IMR-90 (cell line): ENCODE measurements at regions not wholly inside any gene's neighbourhood (a gene's known extent, or its start where the extent isn't known, plus 50 kb on each side); places are given as distances from the start of the nearest gene placed in this dataset.

Source experiments
- ATAC-seq: fragments of 200-7000 bp; cut with Tn5 transposase; 2 replicates; pipeline ENCODE4 v1.9.1; 2020; ENCODE audit warnings: low read depth, mild to moderate bottlenecking, moderate library complexity
- BruUV-seq: library from RNA; stranded (reverse); fragments of 400-500 nt; replicated peaks from 2 replicates; lab custom pipeline; 2021; lab: Mats Ljungman, UMichigan
- CTCF ChIA-PET: fragments of 300-600 bp; formaldehyde crosslinking; extraction: SDS; loops from one replicate; lab custom pipeline; 2021; ENCODE audit warnings: antibody characterized with exemption; lab: Yijun Ruan, JAX
- POLR2A ChIA-PET: fragments of 300-600 bp; sonication (Branson Sonifier 250); formaldehyde crosslinking; loops from one replicate; lab custom pipeline; 2022; ENCODE audit warnings: antibody characterized with exemption; ENCODE audit not compliant: unreplicated experiment; lab: Charles Lee
- DNase-seq: peaks from one replicate; pipeline ENCODE4 v3.0.0; 2013
- H2AFZ ChIP-seq: replicated peaks from 2 replicates; pipeline ENCODE3; 2013; ENCODE audit warnings: low read length, mild to moderate bottlenecking; ENCODE audit not compliant: poor library complexity
- H2AK5ac ChIP-seq: 2 replicates; pipeline ENCODE4 v1.6.1; 2013; ENCODE audit warnings: low read depth, low read length, inconsistent platforms
- H2AK9ac ChIP-seq: replicated peaks from 2 replicates; pipeline ENCODE3; 2013; ENCODE audit warnings: mild to moderate bottlenecking, low read depth, low read length, moderate library complexity; ENCODE audit not compliant: poor library complexity
- H2BK120ac ChIP-seq: 2 replicates; pipeline ENCODE4 v1.6.1; 2013; ENCODE audit warnings: low read depth, low read length, inconsistent platforms
- H2BK15ac ChIP-seq: 3 replicates; pipeline ENCODE4 v1.6.1; 2013; ENCODE audit warnings: low read depth, low read length, inconsistent platforms
- H2BK20ac ChIP-seq: 2 replicates; pipeline ENCODE4 v1.6.1; 2013; ENCODE audit warnings: low read depth, mild to moderate bottlenecking, inconsistent platforms, low read length, moderate library complexity
- H2BK5ac ChIP-seq: 2 replicates; pipeline ENCODE4 v1.6.1; 2013; ENCODE audit warnings: mild to moderate bottlenecking, low read depth, low read length, inconsistent platforms; ENCODE audit not compliant: poor library complexity, severe bottlenecking
- H3K14ac ChIP-seq: replicated peaks from 2 replicates; pipeline ENCODE4 v1.6.1; 2013; ENCODE audit warnings: low read depth, low read length, inconsistent platforms
- H3K18ac ChIP-seq: 2 replicates; pipeline ENCODE4 v1.6.1; 2013; ENCODE audit warnings: low read depth, low read length, control low read depth
- H3K23ac ChIP-seq: 2 replicates; pipeline ENCODE4 v1.6.1; 2013; ENCODE audit warnings: low read depth, low read length, inconsistent platforms
- H3K27ac ChIP-seq: 2 replicates; pipeline ENCODE4 v1.5.1; 2013; ENCODE audit warnings: mild to moderate bottlenecking, control low read depth, low read length; ENCODE audit not compliant: insufficient read depth
- H3K27me3 ChIP-seq: 2 replicates; pipeline ENCODE4 v1.6.1; 2013; ENCODE audit warnings: low read length; ENCODE audit not compliant: control insufficient read depth, insufficient read depth
- H3K36me3 ChIP-seq: 2 replicates; pipeline ENCODE4 v1.6.1; 2013; ENCODE audit warnings: low read length, mixed read lengths; ENCODE audit not compliant: control insufficient read depth, insufficient read depth
- H3K4ac ChIP-seq: 2 replicates; pipeline ENCODE4 v1.6.1; 2013; ENCODE audit warnings: low read depth, low read length, inconsistent platforms
- H3K4me1 ChIP-seq: 2 replicates; pipeline ENCODE4 v1.6.1; 2013; ENCODE audit warnings: low read length, mixed read lengths; ENCODE audit not compliant: control insufficient read depth, insufficient read depth
- H3K4me2 ChIP-seq: 2 replicates; pipeline ENCODE4 v1.6.1; 2013; ENCODE audit warnings: low read depth, mild to moderate bottlenecking, control low read depth, low read length, moderate library complexity
- H3K4me3 ChIP-seq: 2 replicates; pipeline ENCODE4 v1.5.1; 2013; ENCODE audit warnings: low read depth, mild to moderate bottlenecking, control low read depth, low read length, moderate library complexity; ENCODE audit not compliant: insufficient read depth
- H3K56ac ChIP-seq: 2 replicates; pipeline ENCODE4 v1.6.1; 2013; ENCODE audit warnings: low read length, inconsistent platforms; ENCODE audit not compliant: insufficient read depth; ENCODE audit errors: extremely low read depth
- H3K79me1 ChIP-seq, 2 experiments: 2 replicates each; pipeline ENCODE4 v1.6.1; 2013; ENCODE audit warnings: low read length in 2 of 2, inconsistent platforms in 1 of 2, low read depth in 1 of 2
- H3K9ac ChIP-seq: 2 replicates; pipeline ENCODE4 v1.6.1; 2013; ENCODE audit warnings: low read depth, low read length, control low read depth
- H3K9me1 ChIP-seq: 2 replicates; pipeline ENCODE4 v1.6.1; 2013; ENCODE audit warnings: low read length, inconsistent platforms; ENCODE audit not compliant: insufficient read depth
- H3K9me3 ChIP-seq: 2 replicates; pipeline ENCODE4 v1.6.1; 2013; ENCODE audit warnings: low read length; ENCODE audit not compliant: control insufficient read depth, insufficient read depth
- H4K20me1 ChIP-seq: 2 replicates; pipeline ENCODE4 v1.6.1; 2013; ENCODE audit warnings: low read length, inconsistent platforms; ENCODE audit not compliant: insufficient read depth
- H4K5ac ChIP-seq: 2 replicates; pipeline ENCODE4 v1.6.1; 2013; ENCODE audit warnings: mild to moderate bottlenecking, low read depth, low read length, control low read depth
- H4K8ac ChIP-seq, 2 experiments: 2 replicates each; pipeline ENCODE4 v1.6.1; 2013; ENCODE audit warnings: low read depth in 2 of 2, low read length in 2 of 2, control low read depth in 1 of 2, inconsistent platforms in 1 of 2
- H4K91ac ChIP-seq: 2 replicates; pipeline ENCODE4 v1.6.1; 2013; ENCODE audit warnings: low read depth, low read length, inconsistent platforms; ENCODE audit not compliant: insufficient read depth
- BHLHE40 ChIP-seq: fragments of 150-350 bp; IDR thresholded peaks from 2 replicates; pipeline ENCODE4 v1.6.1; 2016; ENCODE audit warnings: mild to moderate bottlenecking, low read depth, low read length
- CEBPB ChIP-seq: IDR thresholded peaks from 2 replicates; pipeline ENCODE4 v1.6.1; 2012; ENCODE audit warnings: low read depth, low read length, improper control_type of control experiment
- CHD1 ChIP-seq: IDR thresholded peaks from 2 replicates; pipeline ENCODE4 v1.6.1; 2012; ENCODE audit warnings: low read depth, low read length, improper control_type of control experiment
- FOS ChIP-seq: fragments of 150-350 bp; IDR thresholded peaks from 2 replicates; pipeline ENCODE4 v1.6.1; 2016; ENCODE audit warnings: low read depth, low read length
- MAFK ChIP-seq: IDR thresholded peaks from 2 replicates; pipeline ENCODE4 v1.6.1; 2012; ENCODE audit warnings: low read depth, low read length, improper control_type of control experiment
- MAZ ChIP-seq: IDR thresholded peaks from 2 replicates; pipeline ENCODE4 v1.6.1; 2012; ENCODE audit warnings: low read depth, mild to moderate bottlenecking, low read length, improper control_type of control experiment, moderate library complexity, borderline replicate concordance
- MXI1 ChIP-seq: IDR thresholded peaks from 2 replicates; pipeline ENCODE4 v1.6.1; 2012; ENCODE audit warnings: low read depth, mild to moderate bottlenecking, low read length, moderate library complexity, borderline replicate concordance
- NFE2L2 ChIP-seq: fragments of 150-350 bp; IDR thresholded peaks from 2 replicates; pipeline ENCODE4 v1.6.1; 2016; ENCODE audit warnings: low read depth, mild to moderate bottlenecking, low read length
- POLR2A ChIP-seq: IDR thresholded peaks from 2 replicates; pipeline ENCODE4 v1.6.1; 2012; ENCODE audit warnings: mild to moderate bottlenecking, low read depth, low read length
- RAD21 ChIP-seq: IDR thresholded peaks from 2 replicates; pipeline ENCODE4 v1.6.1; 2012; ENCODE audit warnings: low read length, improper control_type of control experiment
- RCOR1 ChIP-seq: IDR thresholded peaks from 2 replicates; pipeline ENCODE4 v1.6.1; 2012; ENCODE audit warnings: mild to moderate bottlenecking, low read length, improper control_type of control experiment; ENCODE audit not compliant: insufficient replicate concordance
- RFX5 ChIP-seq: IDR thresholded peaks from 2 replicates; pipeline ENCODE4 v1.8.0; 2012; ENCODE audit warnings: low read depth, mild to moderate bottlenecking, low read length, moderate library complexity
- SMC3 ChIP-seq: fragments of 150-350 bp; IDR thresholded peaks from 2 replicates; pipeline ENCODE4 v1.6.1; 2016; ENCODE audit warnings: low read depth, mild to moderate bottlenecking, antibody characterized with exemption, low read length, moderate library complexity
- WGBS, 2 experiments: methylation state at CpG; one replicate each; pipeline versions ENCODE4 v1.1.5 to v1.1.7; 2013; ENCODE audit warnings: missing lambda C conversion rate in 2 of 2; ENCODE audit not compliant: insufficient read length in 1 of 2; ENCODE audit errors: extremely low coverage in 2 of 2; 5-methylcytosine and 5-hydroxymethylcytosine counted together
- dilution Hi-C: fragments of 300-500 bp; cut with HindIII; formaldehyde crosslinking; loops from one replicate; pipeline ENCODE4 v1.14.3; 2018; ENCODE audit warnings: low sequenced_read_pairs; ENCODE audit not compliant: unreplicated experiment
- in situ Hi-C: fragments of 300-500 bp; cut with MboI; formaldehyde crosslinking; loops from 3 replicates; pipeline ENCODE4 v1.14.3; 2019; ENCODE audit warnings: low sequenced_read_pairs, inconsistent platforms, mixed read lengths
- intact Hi-C: fragments of 100-400 bp; cut with micrococcal nuclease; formaldehyde crosslinking; loops from 2 replicates; pipeline ENCODE4 v1.10.0; 2022
- TF ChIP-seq, protein P1 (sequence below): conservative IDR thresholded peaks from 2 replicates; pipeline ENCODE4 v1.5.1; 2012; ENCODE audit warnings: mild to moderate bottlenecking, low read depth, low read length, improper control_type of control experiment
- TF ChIP-seq, protein P2 (sequence below): fragments of 150-350 bp; IDR thresholded peaks from 2 replicates; pipeline ENCODE4 v1.6.1; 2017; ENCODE audit warnings: mild to moderate bottlenecking, antibody characterized with exemption, low read length, low read depth
- TF ChIP-seq, protein P3 (sequence below): fragments of 150-350 bp; IDR thresholded peaks from 2 replicates; pipeline ENCODE4 v1.6.1; 2016; ENCODE audit warnings: low read depth, mild to moderate bottlenecking, low read length, moderate library complexity, borderline replicate concordance

DNA sequence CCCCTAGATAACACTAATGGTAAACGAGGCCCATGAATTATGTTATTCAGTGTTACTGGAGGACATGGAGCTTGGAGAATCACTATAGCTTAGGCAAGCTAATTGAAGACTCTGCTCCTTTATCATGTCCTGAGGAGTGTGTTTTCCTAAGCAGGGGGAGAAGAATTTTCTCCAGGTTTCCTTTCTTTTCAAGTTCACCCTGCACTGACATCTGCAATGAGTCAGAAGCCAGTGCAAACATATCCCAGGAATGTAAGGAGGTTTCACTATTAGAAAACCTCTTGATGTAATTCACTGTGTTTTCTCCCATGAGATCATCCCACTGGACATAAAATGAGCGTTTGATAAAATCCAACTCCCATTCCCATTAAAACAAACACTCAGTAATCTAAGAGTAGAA, 75.6 kb downstream of the DMRT2 start:
- H3K9me3 ChIP-seq, result peaks cover 2% of the 10 kb centered on the region; the same call in 1 of the 2 replicates
- POLR2A ChIA-PET, result no interaction called here

More for the DNA sequence above, 75.6 kb downstream of the DMRT2 start:
- no peak overlapping the region for H3K4me3 ChIP-seq
- in situ Hi-C loops, result no loop called here
- no peak overlapping the region for H3K4me2 ChIP-seq
- no peaks in the 10 kb centered on the region for H3K27me3 ChIP-seq
- BruUV-seq, result no TSS peak
- H2BK5ac ChIP-seq, result no peak overlapping the region
- no peak overlapping the region for H4K91ac ChIP-seq
- no peak overlapping the region for H3K4ac ChIP-seq
- DNase-seq (peak; percentile 11), ATAC-seq (no peak)
- no peak overlapping the region for H2BK15ac ChIP-seq
- no peaks in the 10 kb centered on the region for H4K20me1 ChIP-seq
- H2AK5ac ChIP-seq, result no peak overlapping the region
- no peak overlapping the region for H2AFZ ChIP-seq
- WGBS, 2 experiments, result no CpG with 5 or more reads among the region's 2 CpGs
- no peak overlapping the region for H3K56ac ChIP-seq
- H3K23ac ChIP-seq, result no peak overlapping the region
- H3K36me3 ChIP-seq, result no peaks in the 10 kb centered on the region
- no peak overlapping the region for H3K27ac ChIP-seq
- TF ChIP-seq BHLHE40, result no peak
- TF ChIP-seq, protein P1, sequence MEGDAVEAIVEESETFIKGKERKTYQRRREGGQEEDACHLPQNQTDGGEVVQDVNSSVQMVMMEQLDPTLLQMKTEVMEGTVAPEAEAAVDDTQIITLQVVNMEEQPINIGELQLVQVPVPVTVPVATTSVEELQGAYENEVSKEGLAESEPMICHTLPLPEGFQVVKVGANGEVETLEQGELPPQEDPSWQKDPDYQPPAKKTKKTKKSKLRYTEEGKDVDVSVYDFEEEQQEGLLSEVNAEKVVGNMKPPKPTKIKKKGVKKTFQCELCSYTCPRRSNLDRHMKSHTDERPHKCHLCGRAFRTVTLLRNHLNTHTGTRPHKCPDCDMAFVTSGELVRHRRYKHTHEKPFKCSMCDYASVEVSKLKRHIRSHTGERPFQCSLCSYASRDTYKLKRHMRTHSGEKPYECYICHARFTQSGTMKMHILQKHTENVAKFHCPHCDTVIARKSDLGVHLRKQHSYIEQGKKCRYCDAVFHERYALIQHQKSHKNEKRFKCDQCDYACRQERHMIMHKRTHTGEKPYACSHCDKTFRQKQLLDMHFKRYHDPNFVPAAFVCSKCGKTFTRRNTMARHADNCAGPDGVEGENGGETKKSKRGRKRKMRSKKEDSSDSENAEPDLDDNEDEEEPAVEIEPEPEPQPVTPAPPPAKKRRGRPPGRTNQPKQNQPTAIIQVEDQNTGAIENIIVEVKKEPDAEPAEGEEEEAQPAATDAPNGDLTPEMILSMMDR, result no peak
- TF ChIP-seq MXI1, result no peak
- no peak for TF ChIP-seq MAZ
- no peak for TF ChIP-seq POLR2A
- TF ChIP-seq RAD21, result no peak
- TF ChIP-seq RFX5, result no peak
- no peak for TF ChIP-seq NFE2L2
- TF ChIP-seq SMC3, result no peak
- TF ChIP-seq, protein P2, sequence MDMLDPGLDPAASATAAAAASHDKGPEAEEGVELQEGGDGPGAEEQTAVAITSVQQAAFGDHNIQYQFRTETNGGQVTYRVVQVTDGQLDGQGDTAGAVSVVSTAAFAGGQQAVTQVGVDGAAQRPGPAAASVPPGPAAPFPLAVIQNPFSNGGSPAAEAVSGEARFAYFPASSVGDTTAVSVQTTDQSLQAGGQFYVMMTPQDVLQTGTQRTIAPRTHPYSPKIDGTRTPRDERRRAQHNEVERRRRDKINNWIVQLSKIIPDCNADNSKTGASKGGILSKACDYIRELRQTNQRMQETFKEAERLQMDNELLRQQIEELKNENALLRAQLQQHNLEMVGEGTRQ, result no peak
- TF ChIP-seq, protein P3, sequence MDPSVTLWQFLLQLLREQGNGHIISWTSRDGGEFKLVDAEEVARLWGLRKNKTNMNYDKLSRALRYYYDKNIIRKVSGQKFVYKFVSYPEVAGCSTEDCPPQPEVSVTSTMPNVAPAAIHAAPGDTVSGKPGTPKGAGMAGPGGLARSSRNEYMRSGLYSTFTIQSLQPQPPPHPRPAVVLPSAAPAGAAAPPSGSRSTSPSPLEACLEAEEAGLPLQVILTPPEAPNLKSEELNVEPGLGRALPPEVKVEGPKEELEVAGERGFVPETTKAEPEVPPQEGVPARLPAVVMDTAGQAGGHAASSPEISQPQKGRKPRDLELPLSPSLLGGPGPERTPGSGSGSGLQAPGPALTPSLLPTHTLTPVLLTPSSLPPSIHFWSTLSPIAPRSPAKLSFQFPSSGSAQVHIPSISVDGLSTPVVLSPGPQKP, result no peak
- no peak for TF ChIP-seq FOS
- TF ChIP-seq CEBPB, result no peak
- TF ChIP-seq CHD1, result no peak
- TF ChIP-seq MAFK, result no peak
- no peak for TF ChIP-seq RCOR1
- no peak overlapping the region for H4K5ac ChIP-seq
- dilution Hi-C loops, result no loop called here
- H3K9ac ChIP-seq, result no peak overlapping the region
- H2AK9ac ChIP-seq, result no peak overlapping the region
- H4K8ac ChIP-seq, result no peak overlapping the region
- H3K4me1 ChIP-seq, result no peaks in the 10 kb centered on the region
- H3K18ac ChIP-seq, result no peak overlapping the region
- no peaks in the 10 kb centered on the region for H3K79me1 ChIP-seq
- H2BK20ac ChIP-seq, result no peak overlapping the region
- intact Hi-C loops, result no loop called here
- no peaks in the 10 kb centered on the region for H3K9me1 ChIP-seq
- H3K14ac ChIP-seq, result no peak overlapping the region
- CTCF ChIA-PET, result no interaction called here
- H2BK120ac ChIP-seq, result no peak overlapping the region
